GM19467 (cell line): ENCODE measurements at regions not wholly inside any gene's neighbourhood (a gene's known extent, or its start where the extent isn't known, plus 50 kb on each side); places are given as distances from the start of the nearest gene placed in this dataset.

ENCODE experiments used
- ATAC-seq: cut with Tn5 transposase; IDR thresholded peaks from one replicate; pipeline ENCODE4 v1.9.1; 2021; ENCODE audit warnings: mild to moderate bottlenecking, moderate library complexity; ENCODE audit not compliant: unreplicated experiment

- ATAC-seq = no peak
Measured at GRCh38 chr3:30457081-30457480, 149.3 kb upstream of the TGFBR2 start.

GRCh38 chr3:30457726-30458125 lies 148.7 kb upstream of the TGFBR2 start:
- ATAC-seq = no peak

GRCh38 chr3:30458376-30459171 lies 147.8 kb upstream of the TGFBR2 start:
- ATAC-seq = no peak

- ATAC-seq = no peak
Measured at GRCh38 chr3:30461311-30461710, 145.1 kb upstream of the TGFBR2 start.

GRCh38 chr3:30462721-30463470 lies 143.5 kb upstream of the TGFBR2 start:
- no peak for ATAC-seq

- no peak for ATAC-seq
Measured at GRCh38 chr3:30464381-30464780, 142.0 kb upstream of the TGFBR2 start.

- no peak for ATAC-seq
Measured at GRCh38 chr3:30465454-30465853, 140.9 kb upstream of the TGFBR2 start.

- ATAC-seq = no peak
Measured at GRCh38 chr3:30467596-30468238, 138.7 kb upstream of the TGFBR2 start.

GRCh38 chr3:30469133-30469532 lies 137.3 kb upstream of the TGFBR2 start:
- ATAC-seq = no peak

- no peak for ATAC-seq
Measured at GRCh38 chr3:30470496-30470895, 135.9 kb upstream of the TGFBR2 start.

- ATAC-seq = no peak
Measured at GRCh38 chr3:30471066-30471465, 135.3 kb upstream of the TGFBR2 start.

GRCh38 chr3:30471796-30472489 lies 134.5 kb upstream of the TGFBR2 start:
- ATAC-seq = no peak

GRCh38 chr3:30473374-30474051 lies 132.9 kb upstream of the TGFBR2 start:
- no peak for ATAC-seq

- no peak for ATAC-seq
Measured at GRCh38 chr3:30474371-30474770, 132.0 kb upstream of the TGFBR2 start.

GRCh38 chr3:30475038-30475808 lies 131.2 kb upstream of the TGFBR2 start:
- ATAC-seq = peak; percentile 69

GRCh38 chr3:30475809-30476178 lies 130.6 kb upstream of the TGFBR2 start:
- ATAC-seq = no peak

GRCh38 chr3:30476368-30477084 lies 129.9 kb upstream of the TGFBR2 start:
- no peak for ATAC-seq

- no peak for ATAC-seq
Measured at GRCh38 chr3:30477149-30477921, 129.1 kb upstream of the TGFBR2 start.
